ENCODE measurements at regions not wholly inside any gene's neighbourhood (a gene's known extent, or its start where the extent isn't known, plus 50 kb on each side); places are given as distances from the start of the nearest gene placed in this dataset.

- TF ChIP-seq ZSCAN23 (tag by site-specific recombination; IDR thresholded peaks at IDR 0.05) (no peak), ZNF623 (tag by site-specific recombination; IDR thresholded peaks at IDR 0.05) (no peak), KLF1 (tag by site-specific recombination; IDR thresholded peaks at IDR 0.05) (no peak), ZNF701 (tag by site-specific recombination; IDR thresholded peaks at IDR 0.05) (no peak), ZBTB7A (tag by site-specific recombination; IDR thresholded peaks at IDR 0.05; ENCODE audit: low read depth) (no peak)
- TF ChIP-seq, protein P1, sequence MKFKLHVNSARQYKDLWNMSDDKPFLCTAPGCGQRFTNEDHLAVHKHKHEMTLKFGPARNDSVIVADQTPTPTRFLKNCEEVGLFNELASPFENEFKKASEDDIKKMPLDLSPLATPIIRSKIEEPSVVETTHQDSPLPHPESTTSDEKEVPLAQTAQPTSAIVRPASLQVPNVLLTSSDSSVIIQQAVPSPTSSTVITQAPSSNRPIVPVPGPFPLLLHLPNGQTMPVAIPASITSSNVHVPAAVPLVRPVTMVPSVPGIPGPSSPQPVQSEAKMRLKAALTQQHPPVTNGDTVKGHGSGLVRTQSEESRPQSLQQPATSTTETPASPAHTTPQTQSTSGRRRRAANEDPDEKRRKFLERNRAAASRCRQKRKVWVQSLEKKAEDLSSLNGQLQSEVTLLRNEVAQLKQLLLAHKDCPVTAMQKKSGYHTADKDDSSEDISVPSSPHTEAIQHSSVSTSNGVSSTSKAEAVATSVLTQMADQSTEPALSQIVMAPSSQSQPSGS (tag by site-specific recombination; IDR thresholded peaks at IDR 0.05; ENCODE audit: low read depth), result no peak
- TF ChIP-seq, protein P2, sequence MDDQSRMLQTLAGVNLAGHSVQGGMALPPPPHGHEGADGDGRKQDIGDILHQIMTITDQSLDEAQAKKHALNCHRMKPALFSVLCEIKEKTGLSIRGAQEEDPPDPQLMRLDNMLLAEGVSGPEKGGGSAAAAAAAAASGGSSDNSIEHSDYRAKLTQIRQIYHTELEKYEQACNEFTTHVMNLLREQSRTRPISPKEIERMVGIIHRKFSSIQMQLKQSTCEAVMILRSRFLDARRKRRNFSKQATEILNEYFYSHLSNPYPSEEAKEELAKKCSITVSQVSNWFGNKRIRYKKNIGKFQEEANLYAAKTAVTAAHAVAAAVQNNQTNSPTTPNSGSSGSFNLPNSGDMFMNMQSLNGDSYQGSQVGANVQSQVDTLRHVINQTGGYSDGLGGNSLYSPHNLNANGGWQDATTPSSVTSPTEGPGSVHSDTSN (CRISPR knock-in tag; IDR thresholded peaks at IDR 0.05), result no peak
- no peaks in the 10 kb centered on the region for H3K4me1 ChIP-seq (ENCODE audit: control insufficient read depth, insufficient read depth, low read length)
- CTCF ChIA-PET, result no interaction called here
- no peaks in the 10 kb centered on the region for H3K36me3 ChIP-seq (ENCODE audit: control insufficient read depth in 2 of 2, insufficient read depth in 1 of 2, low read length in 2 of 2)
- H3K4me3 ChIP-seq (ENCODE audit: low read depth, low read length), result no peak overlapping the region
- POLR2A ChIA-PET, result no interaction called here
- H3K9me3 ChIP-seq (ENCODE audit: control insufficient read depth, insufficient read depth, low read depth, low read length), result no peaks in the 10 kb centered on the region
- no peak overlapping the region for H3K27ac ChIP-seq (ENCODE audit: extremely low read depth, low read depth, low read length)
Observed at GRCh38 chr3:24911076-24911475, 416.4 kb upstream of the THRB start.

GRCh38 chr3:24915639-24916038 is 421.0 kb upstream of the THRB start:
- H3K4me1 ChIP-seq (ENCODE audit: control insufficient read depth, insufficient read depth, low read length), result no peaks in the 10 kb centered on the region
- H3K4me3 ChIP-seq (ENCODE audit: low read depth, low read length), result no peak overlapping the region
- no peak overlapping the region for H3K27ac ChIP-seq (ENCODE audit: extremely low read depth, low read depth, low read length)
- no peaks in the 10 kb centered on the region for H3K36me3 ChIP-seq (ENCODE audit: control insufficient read depth in 2 of 2, insufficient read depth in 1 of 2, low read length in 2 of 2)
- H3K9me3 ChIP-seq (ENCODE audit: control insufficient read depth, insufficient read depth, low read depth, low read length), result no peaks in the 10 kb centered on the region
- POLR2A ChIA-PET, result no interaction called here
- CTCF ChIA-PET, result no interaction called here
- TF ChIP-seq, protein P3, sequence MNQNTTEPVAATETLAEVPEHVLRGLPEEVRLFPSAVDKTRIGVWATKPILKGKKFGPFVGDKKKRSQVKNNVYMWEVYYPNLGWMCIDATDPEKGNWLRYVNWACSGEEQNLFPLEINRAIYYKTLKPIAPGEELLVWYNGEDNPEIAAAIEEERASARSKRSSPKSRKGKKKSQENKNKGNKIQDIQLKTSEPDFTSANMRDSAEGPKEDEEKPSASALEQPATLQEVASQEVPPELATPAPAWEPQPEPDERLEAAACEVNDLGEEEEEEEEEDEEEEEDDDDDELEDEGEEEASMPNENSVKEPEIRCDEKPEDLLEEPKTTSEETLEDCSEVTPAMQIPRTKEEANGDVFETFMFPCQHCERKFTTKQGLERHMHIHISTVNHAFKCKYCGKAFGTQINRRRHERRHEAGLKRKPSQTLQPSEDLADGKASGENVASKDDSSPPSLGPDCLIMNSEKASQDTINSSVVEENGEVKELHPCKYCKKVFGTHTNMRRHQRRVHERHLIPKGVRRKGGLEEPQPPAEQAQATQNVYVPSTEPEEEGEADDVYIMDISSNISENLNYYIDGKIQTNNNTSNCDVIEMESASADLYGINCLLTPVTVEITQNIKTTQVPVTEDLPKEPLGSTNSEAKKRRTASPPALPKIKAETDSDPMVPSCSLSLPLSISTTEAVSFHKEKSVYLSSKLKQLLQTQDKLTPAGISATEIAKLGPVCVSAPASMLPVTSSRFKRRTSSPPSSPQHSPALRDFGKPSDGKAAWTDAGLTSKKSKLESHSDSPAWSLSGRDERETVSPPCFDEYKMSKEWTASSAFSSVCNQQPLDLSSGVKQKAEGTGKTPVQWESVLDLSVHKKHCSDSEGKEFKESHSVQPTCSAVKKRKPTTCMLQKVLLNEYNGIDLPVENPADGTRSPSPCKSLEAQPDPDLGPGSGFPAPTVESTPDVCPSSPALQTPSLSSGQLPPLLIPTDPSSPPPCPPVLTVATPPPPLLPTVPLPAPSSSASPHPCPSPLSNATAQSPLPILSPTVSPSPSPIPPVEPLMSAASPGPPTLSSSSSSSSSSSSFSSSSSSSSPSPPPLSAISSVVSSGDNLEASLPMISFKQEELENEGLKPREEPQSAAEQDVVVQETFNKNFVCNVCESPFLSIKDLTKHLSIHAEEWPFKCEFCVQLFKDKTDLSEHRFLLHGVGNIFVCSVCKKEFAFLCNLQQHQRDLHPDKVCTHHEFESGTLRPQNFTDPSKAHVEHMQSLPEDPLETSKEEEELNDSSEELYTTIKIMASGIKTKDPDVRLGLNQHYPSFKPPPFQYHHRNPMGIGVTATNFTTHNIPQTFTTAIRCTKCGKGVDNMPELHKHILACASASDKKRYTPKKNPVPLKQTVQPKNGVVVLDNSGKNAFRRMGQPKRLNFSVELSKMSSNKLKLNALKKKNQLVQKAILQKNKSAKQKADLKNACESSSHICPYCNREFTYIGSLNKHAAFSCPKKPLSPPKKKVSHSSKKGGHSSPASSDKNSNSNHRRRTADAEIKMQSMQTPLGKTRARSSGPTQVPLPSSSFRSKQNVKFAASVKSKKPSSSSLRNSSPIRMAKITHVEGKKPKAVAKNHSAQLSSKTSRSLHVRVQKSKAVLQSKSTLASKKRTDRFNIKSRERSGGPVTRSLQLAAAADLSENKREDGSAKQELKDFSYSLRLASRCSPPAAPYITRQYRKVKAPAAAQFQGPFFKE (tag by site-specific recombination; IDR thresholded peaks at IDR 0.05; ENCODE audit: borderline replicate concordance), result no peak
- TF ChIP-seq ZNF19 (tag by site-specific recombination; IDR thresholded peaks at IDR 0.05; ENCODE audit: low read depth), result no peak
- TF ChIP-seq HOXD13 (CRISPR knock-in tag; IDR thresholded peaks at IDR 0.05; ENCODE audit: borderline replicate concordance), result no peak
- TF ChIP-seq ZNF155 (tag by site-specific recombination; IDR thresholded peaks at IDR 0.05), result no peak
- no peak for TF ChIP-seq ZNF280D (tag by site-specific recombination; IDR thresholded peaks at IDR 0.05)
- TF ChIP-seq ZNF510 (tag by site-specific recombination; IDR thresholded peaks at IDR 0.05; ENCODE audit: insufficient replicate concordance), result no peak
- TF ChIP-seq ZEB2 (tag by site-specific recombination; IDR thresholded peaks at IDR 0.05), result no peak
- TF ChIP-seq ZNF335 (tag by site-specific recombination; conservative IDR thresholded peaks at IDR 0.05), result no peak
- TF ChIP-seq, protein P4, sequence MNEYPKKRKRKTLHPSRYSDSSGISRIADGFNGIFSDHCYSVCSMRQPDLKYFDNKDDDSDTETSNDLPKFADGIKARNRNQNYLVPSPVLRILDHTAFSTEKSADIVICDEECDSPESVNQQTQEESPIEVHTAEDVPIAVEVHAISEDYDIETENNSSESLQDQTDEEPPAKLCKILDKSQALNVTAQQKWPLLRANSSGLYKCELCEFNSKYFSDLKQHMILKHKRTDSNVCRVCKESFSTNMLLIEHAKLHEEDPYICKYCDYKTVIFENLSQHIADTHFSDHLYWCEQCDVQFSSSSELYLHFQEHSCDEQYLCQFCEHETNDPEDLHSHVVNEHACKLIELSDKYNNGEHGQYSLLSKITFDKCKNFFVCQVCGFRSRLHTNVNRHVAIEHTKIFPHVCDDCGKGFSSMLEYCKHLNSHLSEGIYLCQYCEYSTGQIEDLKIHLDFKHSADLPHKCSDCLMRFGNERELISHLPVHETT (tag by site-specific recombination; IDR thresholded peaks at IDR 0.05), result no peak
- TF ChIP-seq, protein P5, sequence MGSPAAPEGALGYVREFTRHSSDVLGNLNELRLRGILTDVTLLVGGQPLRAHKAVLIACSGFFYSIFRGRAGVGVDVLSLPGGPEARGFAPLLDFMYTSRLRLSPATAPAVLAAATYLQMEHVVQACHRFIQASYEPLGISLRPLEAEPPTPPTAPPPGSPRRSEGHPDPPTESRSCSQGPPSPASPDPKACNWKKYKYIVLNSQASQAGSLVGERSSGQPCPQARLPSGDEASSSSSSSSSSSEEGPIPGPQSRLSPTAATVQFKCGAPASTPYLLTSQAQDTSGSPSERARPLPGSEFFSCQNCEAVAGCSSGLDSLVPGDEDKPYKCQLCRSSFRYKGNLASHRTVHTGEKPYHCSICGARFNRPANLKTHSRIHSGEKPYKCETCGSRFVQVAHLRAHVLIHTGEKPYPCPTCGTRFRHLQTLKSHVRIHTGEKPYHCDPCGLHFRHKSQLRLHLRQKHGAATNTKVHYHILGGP (tag by site-specific recombination; IDR thresholded peaks at IDR 0.05), result no peak
- no peak for TF ChIP-seq GLIS1 (tag by site-specific recombination; IDR thresholded peaks at IDR 0.05)
- TF ChIP-seq ZBTB48 (tag by site-specific recombination; IDR thresholded peaks at IDR 0.05), result no peak
- TF ChIP-seq ZNF596 (tag by site-specific recombination; IDR thresholded peaks at IDR 0.05), result no peak

Measured in HEK293 (cell line).